WTC11 (cell line): ENCODE measurements at regions not wholly inside any gene's neighbourhood (a gene's known extent, or its start where the extent isn't known, plus 50 kb on each side); places are given as distances from the start of the nearest gene placed in this dataset.

ENCODE experiments used
- ATAC-seq: fragments of 200-7000 bp; cut with Tn5 transposase; 2 replicates; pipeline ENCODE4 v1.10.0; 2021; ENCODE audit warnings: mild to moderate bottlenecking, moderate library complexity
- CTCF ChIA-PET: fragments of 300-600 bp; sonication (Branson Sonifier 250); formaldehyde crosslinking; loops from one replicate; lab custom pipeline; 2021; ENCODE audit warnings: antibody characterized with exemption; lab: Charles Lee
- POLR2A ChIA-PET: fragments of 350-600 bp; sonication (Branson Sonifier 250); formaldehyde crosslinking; loops from one replicate; lab custom pipeline; 2021; ENCODE audit warnings: antibody characterized with exemption; lab: Charles Lee
- DNase-seq: peaks from one replicate; pipeline ENCODE4 v3.0.0; 2021; ENCODE audit warnings: low spot score
- H3K27ac Mint-ChIP-seq: 2 replicates; pipeline ENCODE4 v1.8.0; 2021; ENCODE audit warnings: mixed read lengths
- H3K27me3 Mint-ChIP-seq: 2 replicates; pipeline ENCODE4 v1.8.0; 2021; ENCODE audit warnings: low read depth, mild to moderate bottlenecking, moderate library complexity, mixed read lengths
- H3K36me3 Mint-ChIP-seq: 2 replicates; pipeline ENCODE4 v1.8.0; 2021; ENCODE audit warnings: mixed read lengths
- H3K4me1 Mint-ChIP-seq: 2 replicates; pipeline ENCODE4 v1.8.0; 2022; ENCODE audit warnings: mixed read lengths
- H3K4me3 Mint-ChIP-seq: 2 replicates; pipeline ENCODE4 v1.8.0; 2021; ENCODE audit warnings: mild to moderate bottlenecking, moderate library complexity, mixed read lengths
- H3K9me3 Mint-ChIP-seq: 2 replicates; pipeline ENCODE4 v1.8.0; 2021; ENCODE audit warnings: mixed read lengths
- ATF1 ChIP-seq: sonication (generic); formaldehyde crosslinking; IDR thresholded peaks from 2 replicates; pipeline ENCODE4 v1.8.1; 2023; ENCODE audit warnings: mild to moderate bottlenecking, moderate library complexity, missing genetic modification reagents
- ATF6 ChIP-seq: sonication (generic); formaldehyde crosslinking; IDR thresholded peaks from 2 replicates; pipeline ENCODE4 v1.8.1; 2023; ENCODE audit warnings: mild to moderate bottlenecking, missing genetic modification reagents
- CREM ChIP-seq: sonication (generic); formaldehyde crosslinking; IDR thresholded peaks from 2 replicates; pipeline ENCODE4 v1.8.1; 2022; ENCODE audit warnings: mild to moderate bottlenecking, missing genetic modification reagents, moderate library complexity
- E2F1 ChIP-seq: sonication (generic); formaldehyde crosslinking; IDR thresholded peaks from 2 replicates; pipeline ENCODE4 v1.8.0; 2022; ENCODE audit warnings: mild to moderate bottlenecking, missing genetic modification reagents
- ELF4 ChIP-seq: sonication (generic); formaldehyde crosslinking; IDR thresholded peaks from 2 replicates; pipeline ENCODE4 v1.8.1; 2022; ENCODE audit warnings: low read depth, mild to moderate bottlenecking, moderate library complexity, missing genetic modification reagents
- EMX1 ChIP-seq: fragments of 250-450 bp; sonication (Bioruptor Pico); IDR thresholded peaks from 2 replicates; pipeline ENCODE4 v1.8.0; 2021; ENCODE audit warnings: mild to moderate bottlenecking
- FOXK1 ChIP-seq: sonication (generic); formaldehyde crosslinking; IDR thresholded peaks from 2 replicates; pipeline ENCODE4 v1.8.0; 2022; ENCODE audit warnings: mild to moderate bottlenecking, moderate library complexity, missing genetic modification reagents
- FOXP4 ChIP-seq: sonication (generic); formaldehyde crosslinking; IDR thresholded peaks from 2 replicates; pipeline ENCODE4 v1.8.0; 2022; ENCODE audit warnings: mild to moderate bottlenecking, missing genetic modification reagents
- GRHL2 ChIP-seq: fragments of 250-450 bp; sonication (Bioruptor Pico); IDR thresholded peaks from 2 replicates; pipeline ENCODE4 v1.8.0; 2022; ENCODE audit warnings: mild to moderate bottlenecking, moderate library complexity; ENCODE audit not compliant: insufficient replicate concordance, severe bottlenecking
- HMGA2 ChIP-seq: fragments of 250-450 bp; sonication (Bioruptor Pico); IDR thresholded peaks from 2 replicates; pipeline ENCODE4 v1.4.0; 2021; ENCODE audit warnings: mild to moderate bottlenecking, moderate library complexity
- JUN ChIP-seq: sonication (generic); formaldehyde crosslinking; IDR thresholded peaks from 2 replicates; pipeline ENCODE4 v1.8.0; 2023; ENCODE audit warnings: mild to moderate bottlenecking, missing genetic modification reagents
- NFATC4 ChIP-seq: fragments of 250-450 bp; sonication (Bioruptor Pico); IDR thresholded peaks from 2 replicates; pipeline ENCODE4 v1.9.0; 2021; ENCODE audit warnings: mild to moderate bottlenecking
- PREB ChIP-seq: sonication (generic); formaldehyde crosslinking; IDR thresholded peaks from 2 replicates; pipeline ENCODE4 v1.8.1; 2022; ENCODE audit warnings: mild to moderate bottlenecking, missing genetic modification reagents, moderate library complexity, borderline replicate concordance
- PRRX2 ChIP-seq: fragments of 250-450 bp; sonication (Bioruptor Pico); IDR thresholded peaks from 2 replicates; pipeline ENCODE4 v1.8.0; 2021; ENCODE audit warnings: mild to moderate bottlenecking
- TCF7 ChIP-seq: sonication (generic); formaldehyde crosslinking; IDR thresholded peaks from 2 replicates; pipeline ENCODE4 v1.8.0; 2022; ENCODE audit warnings: mild to moderate bottlenecking, low read depth, missing genetic modification reagents, moderate library complexity
- TEAD4 ChIP-seq: sonication (generic); formaldehyde crosslinking; IDR thresholded peaks from 2 replicates; pipeline ENCODE4 v1.8.0; 2022; ENCODE audit warnings: mild to moderate bottlenecking, missing genetic modification reagents
- USF2 ChIP-seq: sonication (generic); formaldehyde crosslinking; IDR thresholded peaks from 2 replicates; pipeline ENCODE4 v1.8.1; 2023; ENCODE audit warnings: mild to moderate bottlenecking, missing genetic modification reagents, moderate library complexity
- ZBTB43 ChIP-seq: sonication (generic); formaldehyde crosslinking; IDR thresholded peaks from 2 replicates; pipeline ENCODE4 v1.8.1; 2023; ENCODE audit warnings: mild to moderate bottlenecking, missing genetic modification reagents
- ZMAT4 ChIP-seq: fragments of 250-450 bp; sonication (Bioruptor Pico); IDR thresholded peaks from 2 replicates; pipeline ENCODE4 v1.9.0; 2021; ENCODE audit warnings: mild to moderate bottlenecking
- ZNF121 ChIP-seq: sonication (generic); formaldehyde crosslinking; IDR thresholded peaks from 2 replicates; pipeline ENCODE4 v1.8.0; 2023; ENCODE audit warnings: missing genetic modification reagents
- ZNF317 ChIP-seq: sonication (generic); formaldehyde crosslinking; IDR thresholded peaks from 2 replicates; pipeline ENCODE4 v1.8.1; 2023; ENCODE audit warnings: low read depth, mild to moderate bottlenecking, moderate library complexity, missing genetic modification reagents, borderline replicate concordance
- ZNF671 ChIP-seq: fragments of 250-450 bp; sonication (Bioruptor Pico); IDR thresholded peaks from 2 replicates; pipeline ENCODE4 v1.8.0; 2021; ENCODE audit warnings: mild to moderate bottlenecking

GRCh38 chrX:3509934-3510333, 163.5 kb upstream of the MXRA5 start:
- Mint-ChIP-seq H3K36me3 (no peaks in the 10 kb centered on the region), H3K9me3 (no peaks in the 10 kb centered on the region), H3K27me3 (no peaks in the 10 kb centered on the region; the same call in 1 of the 2 replicates), H3K27ac (no peak overlapping the region), H3K4me3 (no peak overlapping the region), H3K4me1 (no peaks in the 10 kb centered on the region)
- DNase-seq = no peak
- TF ChIP-seq HMGA2 (CRISPR knock-in tag) = no peak
- TF ChIP-seq ATF1 = no peak
- POLR2A ChIA-PET = no interaction called here
- no peak for ATAC-seq
- CTCF ChIA-PET = no interaction called here

GRCh38 chrX:3504916-3505315, 158.5 kb upstream of the MXRA5 start:
- Mint-ChIP-seq H3K36me3 (no peaks in the 10 kb centered on the region), H3K27me3 (no peaks in the 10 kb centered on the region; the same call in 1 of the 2 replicates), H3K27ac (no peak overlapping the region), H3K4me1 (no peaks in the 10 kb centered on the region)
- no peak for ATAC-seq
- ChIA-PET CTCF (no interaction called here), POLR2A (no interaction called here)
- TF ChIP-seq ATF1 = no peak
- no peak for TF ChIP-seq TCF7 (CRISPR knock-in tag)
- no peak for TF ChIP-seq ATF6 (CRISPR knock-in tag)
- no peak for TF ChIP-seq NFATC4 (CRISPR knock-in tag)
- no peak for TF ChIP-seq FOXP4
- no peak for TF ChIP-seq USF2 (CRISPR knock-in tag)
- no peak for TF ChIP-seq ZBTB43 (CRISPR knock-in tag)
- TF ChIP-seq GRHL2 (CRISPR knock-in tag) = no peak
- TF ChIP-seq PREB (CRISPR knock-in tag) = no peak
- no peak for TF ChIP-seq JUN (CRISPR knock-in tag)
- TF ChIP-seq EMX1 (CRISPR knock-in tag) = no peak
- TF ChIP-seq TEAD4 (CRISPR knock-in tag) = no peak
- TF ChIP-seq ZNF317 (CRISPR knock-in tag) = no peak
- TF ChIP-seq, all 79 proteins: peak for 0
- DNase-seq = no peak
- H3K4me3 Mint-ChIP-seq = no peak overlapping the region
- no peaks in the 10 kb centered on the region for H3K9me3 Mint-ChIP-seq

GRCh38 chrX:3501833-3502535, 155.5 kb upstream of the MXRA5 start:
- CTCF ChIA-PET = interaction anchor here (0.8 kb wide), 1 partner anchor 10 kb away, joined by 3 read pairs; no protein-coding TSS in a partner anchor
- no peaks in the 10 kb centered on the region for H3K36me3 Mint-ChIP-seq
- no peaks in the 10 kb centered on the region for H3K9me3 Mint-ChIP-seq
- no peak overlapping the region for H3K4me3 Mint-ChIP-seq
- H3K27me3 Mint-ChIP-seq = no peaks in the 10 kb centered on the region
- no peak for DNase-seq
- POLR2A ChIA-PET = no interaction called here
- no peaks in the 10 kb centered on the region for H3K4me1 Mint-ChIP-seq
- no peak for ATAC-seq
- H3K27ac Mint-ChIP-seq = no peak overlapping the region
- TF ChIP-seq E2F1 (CRISPR knock-in tag) (no peak), ELF4 (CRISPR knock-in tag) (no peak), ZNF671 (CRISPR knock-in tag) (no peak), CREM (CRISPR knock-in tag) (no peak), GRHL2 (CRISPR knock-in tag) (no peak), FOXK1 (CRISPR knock-in tag) (no peak), ZMAT4 (CRISPR knock-in tag) (no peak), NFATC4 (CRISPR knock-in tag) (no peak), PRRX2 (CRISPR knock-in tag) (no peak), ZNF121 (CRISPR knock-in tag) (no peak)
